Endometrium (tissue), 2 donors: ENCODE measurements at regions not wholly inside any gene's neighbourhood (a gene's known extent, or its start where the extent isn't known, plus 50 kb on each side); places are given as distances from the start of the nearest gene placed in this dataset.

ENCODE experiments used
- FAIRE-seq: peaks from 2 replicates; lab custom pipeline; 2012; peaks lifted over from hg19 to GRCh38; lab: Jason Lieb, UNC
- donor health status: control.
- donor health status: control.

DNA sequence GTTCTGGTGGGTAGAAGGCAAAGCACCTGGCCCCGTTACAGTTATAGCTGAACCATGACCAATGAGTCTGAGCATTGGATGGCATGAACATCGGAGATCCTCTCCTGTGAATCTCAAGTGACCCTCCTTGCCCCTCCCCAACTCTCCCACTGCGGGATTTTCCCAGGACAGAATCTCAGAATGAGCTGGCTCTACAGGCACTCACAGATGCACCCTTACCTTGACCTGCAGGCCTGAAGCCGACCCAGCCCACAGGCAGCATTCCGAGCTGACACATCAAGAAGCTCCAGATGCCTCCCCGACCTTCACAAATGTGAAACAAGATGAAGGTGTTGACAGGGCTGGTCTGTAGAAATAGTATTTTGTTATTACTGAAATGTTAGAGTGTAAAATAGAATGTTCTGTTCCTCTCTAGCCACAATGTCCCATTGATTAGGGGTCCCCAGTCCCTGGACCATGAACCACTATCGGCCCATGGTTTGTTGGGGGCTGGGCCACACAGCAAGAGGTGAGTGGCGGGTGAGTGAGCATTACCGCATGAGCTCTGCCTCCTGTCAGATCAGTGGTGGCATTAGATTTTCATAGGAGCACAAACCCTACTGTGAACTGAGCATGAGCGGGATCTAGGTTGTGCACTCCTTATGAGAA is 263.4 kb downstream of the AUH start:
- FAIRE-seq: no peak

- no peak for FAIRE-seq
These were observed 262.3 kb downstream of the AUH start for GRCh38 chr9:91099436-91099835.

DNA sequence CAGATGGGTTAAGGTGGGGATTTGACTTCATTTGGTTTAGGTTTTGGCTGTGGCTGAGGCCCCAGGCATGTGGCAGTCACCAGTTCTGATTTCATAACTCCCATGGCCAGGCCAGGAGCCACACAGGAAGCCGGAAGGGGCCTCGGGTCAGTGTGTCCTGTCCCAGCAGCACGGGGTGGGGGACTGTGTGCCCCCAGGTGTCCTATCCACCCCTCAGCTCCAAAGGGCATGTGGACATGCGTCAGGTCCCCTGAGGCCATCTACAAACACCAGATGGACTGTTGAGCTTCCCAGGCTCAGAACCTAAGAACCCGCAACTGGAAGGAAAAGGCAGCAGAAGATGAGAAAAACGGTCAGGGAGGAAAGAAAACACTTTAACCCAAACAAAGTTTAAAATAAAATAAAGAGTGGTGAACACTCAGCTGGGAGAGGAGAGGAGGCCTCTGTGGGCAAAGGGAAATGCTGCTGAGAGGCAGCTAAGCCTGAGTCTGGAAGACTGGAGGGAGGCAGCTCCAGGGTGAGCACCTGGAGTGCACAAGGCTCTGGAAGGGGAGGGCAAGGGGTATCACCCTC is 260.8 kb downstream of the AUH start:
- FAIRE-seq: no peak

DNA sequence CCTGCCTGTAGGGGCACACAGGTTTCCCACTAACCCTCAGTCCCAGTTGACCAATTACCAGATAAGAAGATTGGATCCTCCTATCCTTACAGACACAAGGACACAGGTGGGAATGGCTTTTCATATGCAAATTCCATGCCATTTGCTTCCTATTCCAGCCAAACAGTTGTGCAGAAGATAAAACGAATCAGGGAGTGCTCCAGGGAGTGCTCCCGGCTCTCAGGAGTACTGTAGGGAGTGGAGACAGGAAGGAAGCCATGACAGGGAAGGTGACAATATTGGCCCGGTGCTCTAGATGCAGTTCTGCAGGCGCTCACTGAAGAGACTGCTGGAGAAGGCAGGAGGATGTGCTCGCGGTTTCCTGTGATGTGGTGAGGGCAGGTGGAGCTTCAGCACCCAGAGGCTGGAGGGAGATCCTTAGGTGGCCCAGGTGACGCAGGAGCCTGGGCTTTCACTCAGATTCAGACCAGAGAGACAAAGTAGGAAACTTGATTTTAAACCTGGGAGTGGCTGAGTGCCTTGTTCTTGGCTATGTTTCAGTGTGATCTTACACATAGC is 260.0 kb downstream of the AUH start:
- no peak for FAIRE-seq

DNA sequence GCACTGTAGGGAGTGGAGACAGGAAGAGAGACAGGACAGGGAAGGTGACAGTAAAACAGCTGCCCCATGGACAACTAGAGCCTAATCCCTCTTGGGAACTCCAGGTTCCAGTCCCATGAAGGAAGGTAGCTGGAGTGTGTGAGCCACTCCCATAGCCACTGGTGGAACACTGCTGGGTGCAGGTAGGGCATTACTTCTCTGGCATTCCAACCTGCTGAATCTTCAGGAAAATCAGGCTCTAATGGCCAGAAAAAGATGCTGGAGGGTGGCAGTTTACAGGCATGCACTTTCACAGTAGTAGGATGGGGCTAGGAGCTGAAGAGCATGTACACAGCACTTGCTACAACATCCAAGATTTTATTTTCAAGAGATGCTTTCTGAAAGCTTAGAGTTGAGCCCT is 259.4 kb downstream of the AUH start:
- FAIRE-seq: no peak

- FAIRE-seq: no peak
These were observed 257.8 kb downstream of the AUH start for GRCh38 chr9:91103931-91104330.

DNA sequence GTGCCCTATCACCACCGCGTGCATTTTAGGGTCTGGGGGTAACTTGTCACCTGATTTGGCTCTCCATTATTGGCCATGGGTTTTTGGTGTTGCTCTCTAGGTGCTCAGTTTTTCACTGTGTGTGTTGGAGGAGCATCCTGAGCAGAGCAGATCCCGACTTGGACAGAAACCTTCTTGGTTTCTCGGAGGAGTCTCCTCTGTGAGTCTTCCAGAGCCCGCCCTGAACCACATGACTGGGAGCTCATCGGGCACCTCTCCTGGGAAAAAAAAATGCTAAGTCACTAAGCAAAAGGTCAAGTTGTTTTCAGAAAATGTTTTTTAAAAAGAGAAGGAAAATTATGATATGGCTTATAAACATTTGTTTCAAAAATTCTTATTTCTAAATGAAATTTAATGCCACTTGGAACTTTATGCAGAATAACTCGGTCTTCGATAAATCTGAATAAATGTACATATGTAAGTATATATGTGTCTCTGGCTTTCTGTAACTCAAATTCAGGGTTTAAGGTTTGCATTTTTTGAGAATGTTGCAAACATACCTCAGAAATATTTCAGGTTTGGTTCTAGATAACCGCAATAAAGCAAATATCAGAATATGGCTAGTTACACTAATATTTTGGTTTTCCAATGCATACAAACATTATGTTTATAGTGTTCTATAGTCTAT is 255.2 kb downstream of the AUH start:
- FAIRE-seq: no peak

GRCh38 chr9:91111226-91111625 is 250.5 kb downstream of the AUH start:
- FAIRE-seq: no peak

GRCh38 chr9:91111876-91112275 is 249.8 kb downstream of the AUH start:
- FAIRE-seq: no peak

DNA sequence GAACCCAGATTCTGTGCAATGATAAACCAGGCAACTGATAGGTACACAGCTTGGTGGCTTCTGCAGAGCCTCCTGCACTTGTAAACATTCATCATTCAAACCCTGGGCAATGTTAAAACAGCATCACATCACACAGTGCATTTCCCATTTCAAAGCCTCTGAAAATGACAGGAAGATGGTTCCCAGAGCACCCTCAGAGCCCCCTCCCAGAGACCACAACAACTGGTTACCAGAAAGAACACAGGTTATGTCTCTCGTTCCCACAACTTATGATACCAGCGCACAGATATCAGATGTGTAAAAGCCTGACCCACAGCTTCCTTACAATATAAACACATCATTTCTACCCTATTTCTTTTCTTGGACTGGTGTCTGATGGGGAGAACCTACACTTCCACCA is 248.7 kb downstream of the AUH start:
- no peak for FAIRE-seq

DNA sequence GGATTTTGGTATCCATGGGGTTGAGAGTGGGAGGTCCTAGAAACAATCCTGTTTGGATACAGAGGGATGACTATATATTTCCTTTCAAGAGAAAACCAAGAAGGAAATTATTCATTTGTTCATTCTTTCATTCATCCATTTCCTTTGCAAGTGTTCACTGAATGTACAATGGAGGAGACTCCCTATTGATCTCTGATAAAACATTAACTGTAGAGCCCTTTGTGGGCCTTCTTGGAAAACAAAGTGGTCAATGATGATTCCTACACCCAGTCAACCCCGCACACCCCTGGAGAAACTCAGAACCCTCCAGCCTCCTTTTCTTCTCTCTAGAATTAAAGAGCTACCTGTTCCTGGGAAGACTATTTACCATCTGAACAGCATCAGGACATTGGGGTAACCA is 247.3 kb downstream of the AUH start:
- FAIRE-seq: no peak

DNA sequence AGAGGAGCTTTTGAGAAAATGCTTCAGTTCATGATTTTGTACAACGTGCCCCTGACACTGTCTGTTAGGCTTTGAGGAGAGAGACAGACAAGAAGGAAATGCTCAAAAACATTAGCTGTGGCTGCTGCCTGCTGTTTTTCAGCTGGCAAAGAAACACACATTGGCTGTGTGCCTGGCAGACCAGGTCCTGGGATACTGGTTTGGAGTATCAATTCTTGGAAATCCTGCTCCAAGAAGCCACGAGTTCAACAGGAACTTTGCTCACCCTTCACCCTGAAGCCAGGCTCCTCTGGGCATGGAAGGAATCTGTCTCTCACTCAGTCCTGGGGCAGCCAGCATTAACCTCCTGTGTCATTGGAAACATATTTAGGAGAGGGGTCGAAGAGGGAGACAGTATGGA is 245.5 kb downstream of the AUH start:
- no peak for FAIRE-seq

DNA sequence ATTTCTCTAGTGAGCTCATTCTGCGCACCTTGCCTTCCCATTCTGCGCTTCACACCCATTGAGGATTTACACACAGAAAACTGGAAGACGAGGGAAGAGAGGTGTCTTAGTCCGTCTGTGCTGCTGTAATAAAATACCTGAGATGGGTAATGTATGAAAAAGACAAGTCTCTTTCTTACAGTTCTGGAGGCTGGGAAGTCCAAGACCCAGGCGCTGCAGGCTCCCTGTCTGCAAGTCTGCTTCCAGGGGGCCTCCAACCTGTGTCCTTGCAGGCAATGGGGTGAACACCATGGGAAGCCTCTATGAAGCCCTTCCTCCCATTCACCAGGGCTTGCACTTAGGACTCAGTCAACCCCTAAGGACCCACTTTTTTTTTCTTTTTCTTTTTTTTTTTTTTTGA is 245.0 kb downstream of the AUH start:
- no peak for FAIRE-seq

DNA sequence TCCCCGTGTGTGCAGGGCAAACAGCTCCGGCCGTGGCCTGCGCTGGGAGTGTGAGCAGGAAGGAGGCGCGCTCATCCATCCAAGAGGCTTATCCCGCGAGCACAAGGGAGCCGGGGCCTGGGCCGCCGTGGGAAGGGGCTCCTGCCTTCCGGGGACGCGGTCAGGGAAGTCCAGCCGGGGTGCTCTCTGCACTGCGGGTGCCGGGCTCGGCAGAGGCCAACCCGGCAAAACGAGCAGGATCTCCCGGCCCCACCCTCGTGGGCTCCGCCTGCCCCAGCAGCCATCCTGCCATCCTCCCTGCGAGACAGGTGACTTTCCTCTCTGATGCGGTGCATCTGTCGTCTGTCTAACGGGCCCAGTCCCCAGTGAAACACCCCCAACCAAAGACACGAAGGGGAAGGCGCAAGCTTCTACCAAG is 244.2 kb downstream of the AUH start:
- no peak for FAIRE-seq

GRCh38 chr9:91117959-91118703 is 243.6 kb downstream of the AUH start:
- no peak for FAIRE-seq

DNA sequence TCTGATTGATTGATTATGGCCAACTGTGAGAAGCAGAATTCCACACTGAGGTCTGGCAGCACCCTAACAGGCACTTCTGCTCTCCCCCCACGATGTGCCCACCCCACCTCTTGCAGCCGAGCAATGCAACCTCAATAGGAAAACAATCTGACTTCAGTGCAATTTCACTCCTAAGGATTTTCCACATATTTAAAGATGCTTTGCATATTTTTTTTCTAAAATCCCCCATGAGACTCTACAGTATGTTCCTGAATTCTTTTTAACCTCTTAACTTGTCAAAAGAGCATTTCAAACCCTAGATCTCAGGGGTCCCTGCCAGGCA is 243.1 kb downstream of the AUH start:
- no peak for FAIRE-seq

DNA sequence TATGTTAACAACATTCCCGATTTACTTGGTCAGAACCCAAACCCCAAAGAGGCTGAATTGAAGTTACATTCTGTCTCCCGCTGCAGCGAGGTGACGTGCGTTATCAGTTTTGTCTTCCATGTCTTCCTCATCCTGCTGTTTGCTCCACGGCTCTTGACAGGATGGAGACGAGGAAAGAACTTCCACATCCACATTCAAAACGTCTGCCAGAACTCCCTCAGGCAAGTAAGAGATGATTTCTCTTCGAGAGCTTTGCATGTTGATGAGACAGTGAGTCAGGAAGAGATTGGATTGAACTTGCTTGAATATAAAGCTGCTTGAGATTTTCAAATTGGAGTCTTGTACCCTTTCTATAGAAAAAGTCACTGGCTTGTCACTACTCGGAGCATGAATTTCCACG is 242.6 kb downstream of the AUH start:
- no peak for FAIRE-seq

GRCh38 chr9:91119679-91120078 is 242.0 kb downstream of the AUH start:
- FAIRE-seq: peak; percentile 86

DNA sequence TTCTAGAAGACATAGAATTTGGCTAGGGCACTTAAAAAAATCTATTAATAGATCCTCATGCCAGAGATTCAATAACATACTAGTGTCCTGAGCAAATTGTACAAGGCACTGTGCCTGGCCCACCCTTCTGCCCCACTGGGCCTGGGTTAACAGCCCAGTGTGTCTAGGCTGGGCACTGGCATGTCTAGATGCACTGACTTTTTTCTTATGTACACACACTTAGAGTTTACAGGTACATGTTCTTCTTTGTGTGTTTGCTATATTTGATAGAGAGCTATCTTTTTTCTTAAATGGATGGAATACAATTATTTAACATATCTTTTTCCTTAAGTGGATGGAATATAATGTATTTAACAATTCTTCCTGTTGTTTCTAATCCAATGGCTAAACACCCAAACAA is 241.5 kb downstream of the AUH start:
- FAIRE-seq: no peak

DNA sequence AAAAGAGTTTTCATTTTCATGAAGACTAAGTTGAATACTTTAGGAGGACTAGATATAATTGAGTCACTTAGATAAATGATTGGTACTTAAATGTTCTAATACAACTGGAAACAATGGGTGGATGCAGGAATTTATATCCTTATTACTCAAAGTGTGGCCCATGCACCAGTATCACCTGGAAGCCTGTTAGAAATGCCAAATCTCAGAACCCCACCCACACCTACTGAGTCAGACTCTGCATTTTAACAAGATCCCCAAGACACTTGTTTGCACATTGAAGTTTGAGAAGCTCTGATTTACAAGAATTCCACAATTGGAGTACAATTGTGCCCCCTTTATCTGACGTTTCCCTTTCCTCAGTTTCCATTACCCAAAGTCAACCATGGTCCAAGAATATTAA is 239.0 kb downstream of the AUH start:
- FAIRE-seq: no peak

DNA sequence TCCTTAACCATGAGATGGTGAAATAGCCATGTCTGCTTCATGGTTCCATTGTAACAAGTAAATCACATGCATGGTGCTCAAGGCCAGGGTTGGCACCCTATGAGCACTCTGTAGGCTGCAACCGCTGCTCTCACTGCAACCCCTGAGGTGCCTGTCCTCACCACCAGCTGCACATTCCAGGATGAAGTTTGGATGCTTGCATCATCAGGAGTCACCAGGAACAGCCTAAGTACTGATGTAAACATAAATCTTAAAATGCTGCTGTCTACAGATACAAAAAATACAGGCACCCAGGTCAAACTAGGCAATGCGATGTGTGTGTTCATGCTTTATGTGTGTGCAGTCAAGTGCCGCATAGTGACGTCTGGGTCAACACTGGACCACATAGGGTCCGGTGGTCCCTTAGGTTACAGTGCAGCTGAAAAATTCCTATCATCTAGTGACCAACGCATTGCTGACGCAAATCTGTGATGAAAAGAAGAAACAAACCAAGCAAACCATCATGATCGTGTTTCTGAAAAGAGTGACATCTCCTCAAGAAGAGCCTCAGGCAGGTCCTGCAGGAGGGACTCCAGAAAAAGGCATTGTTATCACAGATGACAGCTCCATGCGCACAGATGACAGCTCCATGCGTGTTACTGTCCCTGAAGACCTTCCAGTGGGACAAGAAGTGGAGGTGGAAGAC is 234.8 kb downstream of the AUH start:
- FAIRE-seq: no peak

DNA sequence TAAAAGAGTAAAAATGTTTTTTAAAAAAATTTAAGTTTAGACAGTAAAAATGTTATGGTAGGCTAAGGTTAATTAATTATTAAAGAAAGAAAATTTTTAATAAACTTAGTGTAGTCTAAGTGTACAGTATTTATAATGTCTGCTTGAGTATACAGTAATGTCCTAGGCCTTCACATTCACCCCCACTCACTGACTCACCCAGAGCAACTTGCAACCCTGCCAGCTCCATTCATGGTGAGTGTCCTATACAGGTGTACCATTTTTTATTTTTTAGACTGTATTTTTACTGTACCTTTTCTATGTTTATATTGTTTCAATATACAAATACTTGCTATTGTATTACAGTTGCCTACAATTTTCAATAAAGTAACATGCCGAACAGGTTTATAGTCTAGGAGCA is 234.1 kb downstream of the AUH start:
- FAIRE-seq: no peak
